ENCODE measurements at regions not wholly inside any gene's neighbourhood (a gene's known extent, or its start where the extent isn't known, plus 50 kb on each side); places are given as distances from the start of the nearest gene placed in this dataset.

DNA sequence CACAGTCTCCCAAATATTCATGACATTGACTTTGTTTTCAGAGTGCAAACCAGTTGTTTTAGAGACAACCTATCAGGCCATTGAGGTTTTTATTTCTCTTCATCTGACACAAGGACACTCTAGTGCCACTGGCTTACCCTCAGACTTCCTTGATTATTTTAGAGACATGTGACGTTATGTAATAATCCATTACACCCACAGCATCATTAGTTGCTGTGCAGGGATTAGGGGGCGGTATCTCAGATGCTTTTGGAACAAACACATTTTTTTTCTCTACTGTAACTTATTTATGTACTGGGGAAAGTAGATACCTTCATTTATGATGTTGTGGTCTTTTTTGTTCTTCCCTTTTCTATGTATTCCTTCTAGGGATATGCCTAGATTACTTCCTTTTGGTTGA lies 2293.1 kb downstream of the PCDH7 start:
- Mint-ChIP-seq H3K4me3 (no peak overlapping the region), H3K27ac (no peak overlapping the region), H3K9me3 (peaks cover 11 to 15% of the 10 kb centered on the region in 2 donors), H3K36me3 (peaks cover 13% of the 10 kb centered on the region), H3K4me1 (no peaks in the 10 kb centered on the region), H3K27me3 (ENCODE audit: low read depth in 2 of 2) (no peaks in the 10 kb centered on the region)
- Histone ChIP-seq H3K27me3 (ENCODE audit: control insufficient read depth, insufficient read depth, low read length) (no peaks in the 10 kb centered on the region), H3K9me3 (ENCODE audit: control insufficient read depth, insufficient read depth, low read length) (peaks cover 2% of the 10 kb centered on the region), H3K36me3 (ENCODE audit: control insufficient read depth, insufficient read depth, low read length) (no peaks in the 10 kb centered on the region), H3K4me3 (ENCODE audit: low read length) (no peak overlapping the region), H3K4me1 (ENCODE audit: control insufficient read depth, insufficient read depth, low read length) (no peaks in the 10 kb centered on the region), H3K27ac (ENCODE audit: low read length) (no peak overlapping the region)
- WGBS (ENCODE audit: insufficient coverage), result no CpG with 5 or more reads among the region's 2 CpGs
- no peak for ATAC-seq
- intact Hi-C loops (cut with micrococcal nuclease), result no loop called here
- TF ChIP-seq, protein P1, sequence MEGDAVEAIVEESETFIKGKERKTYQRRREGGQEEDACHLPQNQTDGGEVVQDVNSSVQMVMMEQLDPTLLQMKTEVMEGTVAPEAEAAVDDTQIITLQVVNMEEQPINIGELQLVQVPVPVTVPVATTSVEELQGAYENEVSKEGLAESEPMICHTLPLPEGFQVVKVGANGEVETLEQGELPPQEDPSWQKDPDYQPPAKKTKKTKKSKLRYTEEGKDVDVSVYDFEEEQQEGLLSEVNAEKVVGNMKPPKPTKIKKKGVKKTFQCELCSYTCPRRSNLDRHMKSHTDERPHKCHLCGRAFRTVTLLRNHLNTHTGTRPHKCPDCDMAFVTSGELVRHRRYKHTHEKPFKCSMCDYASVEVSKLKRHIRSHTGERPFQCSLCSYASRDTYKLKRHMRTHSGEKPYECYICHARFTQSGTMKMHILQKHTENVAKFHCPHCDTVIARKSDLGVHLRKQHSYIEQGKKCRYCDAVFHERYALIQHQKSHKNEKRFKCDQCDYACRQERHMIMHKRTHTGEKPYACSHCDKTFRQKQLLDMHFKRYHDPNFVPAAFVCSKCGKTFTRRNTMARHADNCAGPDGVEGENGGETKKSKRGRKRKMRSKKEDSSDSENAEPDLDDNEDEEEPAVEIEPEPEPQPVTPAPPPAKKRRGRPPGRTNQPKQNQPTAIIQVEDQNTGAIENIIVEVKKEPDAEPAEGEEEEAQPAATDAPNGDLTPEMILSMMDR (IDR thresholded peaks at IDR 0.05), result no peak
- no peak for DNase-seq

DNA sequence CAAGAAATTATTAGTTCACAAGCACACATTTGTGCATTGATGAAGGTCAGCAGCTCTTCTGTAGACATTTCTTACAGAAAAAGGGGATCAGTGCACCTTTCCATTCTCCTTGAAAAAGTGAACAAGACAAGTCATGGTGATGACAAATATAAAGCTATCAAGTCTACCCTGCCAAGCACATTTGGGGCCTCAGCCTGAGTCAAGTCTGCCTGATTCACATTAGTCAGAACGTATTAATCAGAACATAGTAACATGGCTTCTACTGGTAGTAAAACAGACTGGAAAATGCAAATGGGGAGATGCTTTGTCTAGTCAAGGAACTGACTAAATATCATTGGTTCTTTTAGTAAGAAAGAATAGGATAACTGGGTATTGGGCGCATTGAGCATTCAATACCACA lies 2305.1 kb downstream of the PCDH7 start:
- no peak overlapping the region for H3K4me3 Mint-ChIP-seq
- ATAC-seq (no peak), DNase-seq (no peak)
- H3K36me3 Mint-ChIP-seq, result no peaks in the 10 kb centered on the region
- no peaks in the 10 kb centered on the region for H3K36me3 ChIP-seq (ENCODE audit: control insufficient read depth, insufficient read depth, low read length)
- H3K9me3 ChIP-seq (ENCODE audit: control insufficient read depth, insufficient read depth, low read length), result no peaks in the 10 kb centered on the region
- TF ChIP-seq, protein P1 (IDR thresholded peaks at IDR 0.05), result no peak
- no peaks in the 10 kb centered on the region for H3K4me1 ChIP-seq (ENCODE audit: control insufficient read depth, insufficient read depth, low read length)
- 83% methylated on average over 1 of the region's 2 CpGs for WGBS (ENCODE audit: insufficient coverage)
- H3K27me3 ChIP-seq (ENCODE audit: control insufficient read depth, insufficient read depth, low read length), result no peaks in the 10 kb centered on the region
- intact Hi-C loops (cut with micrococcal nuclease), result no loop called here
- peaks cover 4 to 8% of the 10 kb centered on the region in 2 donors for H3K9me3 Mint-ChIP-seq
- H3K4me1 Mint-ChIP-seq, result no peaks in the 10 kb centered on the region
- H3K27ac ChIP-seq (ENCODE audit: low read length), result no peak overlapping the region
- H3K27me3 Mint-ChIP-seq (ENCODE audit: low read depth in 2 of 2), result no peaks in the 10 kb centered on the region
- H3K4me3 ChIP-seq (ENCODE audit: low read length), result no peak overlapping the region
- H3K27ac Mint-ChIP-seq, result no peak overlapping the region

DNA sequence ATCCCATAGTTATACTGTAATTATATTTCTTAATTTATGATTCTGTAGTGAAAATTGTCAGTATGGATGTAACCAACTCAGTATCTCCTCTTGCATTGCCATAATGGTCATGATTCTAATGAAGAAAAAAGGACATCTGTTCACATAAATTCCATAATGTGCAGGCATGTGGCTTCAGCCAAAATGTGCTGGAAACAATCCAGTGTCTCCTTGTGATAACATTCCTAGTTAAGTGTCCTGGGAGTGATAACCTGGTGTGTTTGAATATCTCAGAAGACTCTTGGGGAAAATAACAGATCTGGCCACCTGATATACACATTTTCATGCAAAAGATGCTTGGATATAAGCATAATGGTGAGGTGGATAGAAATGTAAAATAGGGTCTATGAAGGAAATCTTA lies 2309.8 kb downstream of the PCDH7 start:
- H3K36me3 Mint-ChIP-seq, result no peaks in the 10 kb centered on the region
- H3K4me3 Mint-ChIP-seq, result no peak overlapping the region
- no peaks in the 10 kb centered on the region for H3K27me3 Mint-ChIP-seq (ENCODE audit: low read depth in 2 of 2)
- H3K27ac ChIP-seq (ENCODE audit: low read length), result no peak overlapping the region
- no peaks in the 10 kb centered on the region for H3K36me3 ChIP-seq (ENCODE audit: control insufficient read depth, insufficient read depth, low read length)
- ATAC-seq, result no peak
- H3K27ac Mint-ChIP-seq, result no peak overlapping the region
- peaks cover 4% of the 10 kb centered on the region in 2 donors for H3K9me3 Mint-ChIP-seq
- H3K9me3 ChIP-seq (ENCODE audit: control insufficient read depth, insufficient read depth, low read length), result no peaks in the 10 kb centered on the region
- intact Hi-C loops (cut with micrococcal nuclease), result no loop called here
- H3K4me1 Mint-ChIP-seq, result no peaks in the 10 kb centered on the region
- TF ChIP-seq, protein P1 (IDR thresholded peaks at IDR 0.05), result no peak
- no peaks in the 10 kb centered on the region for H3K27me3 ChIP-seq (ENCODE audit: control insufficient read depth, insufficient read depth, low read length)
- H3K4me1 ChIP-seq (ENCODE audit: control insufficient read depth, insufficient read depth, low read length), result no peaks in the 10 kb centered on the region
- no peak overlapping the region for H3K4me3 ChIP-seq (ENCODE audit: low read length)
- DNase-seq, result no peak

DNA sequence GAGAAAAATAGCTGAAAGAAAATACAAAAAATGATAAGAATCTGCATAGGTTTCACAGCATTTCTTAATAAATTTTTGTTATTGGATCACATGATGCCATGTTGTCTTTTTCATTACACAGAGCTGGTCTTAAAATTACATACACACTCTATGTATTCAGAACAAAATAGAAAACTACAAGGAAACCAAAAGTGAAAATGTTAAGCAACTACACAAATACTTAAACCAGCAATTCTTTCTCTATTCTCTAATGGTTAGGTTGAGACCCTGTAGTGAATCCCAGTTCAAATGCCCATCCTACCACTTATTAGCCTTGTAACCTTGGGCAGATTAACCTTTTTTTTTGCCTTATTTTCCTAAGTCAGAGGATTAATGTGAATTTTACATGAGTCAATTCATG lies 2311.2 kb downstream of the PCDH7 start:
- H3K4me3 Mint-ChIP-seq, result no peak overlapping the region
- peaks cover 6 to 7% of the 10 kb centered on the region in 2 donors for H3K9me3 Mint-ChIP-seq
- intact Hi-C loops (cut with micrococcal nuclease), result no loop called here
- TF ChIP-seq, protein P1 (IDR thresholded peaks at IDR 0.05), result no peak
- no peaks in the 10 kb centered on the region for H3K4me1 ChIP-seq (ENCODE audit: control insufficient read depth, insufficient read depth, low read length)
- H3K36me3 Mint-ChIP-seq, result no peaks in the 10 kb centered on the region
- H3K27me3 ChIP-seq (ENCODE audit: control insufficient read depth, insufficient read depth, low read length), result no peaks in the 10 kb centered on the region
- no peaks in the 10 kb centered on the region for H3K36me3 ChIP-seq (ENCODE audit: control insufficient read depth, insufficient read depth, low read length)
- DNase-seq (no peak), ATAC-seq (no peak)
- H3K9me3 ChIP-seq (ENCODE audit: control insufficient read depth, insufficient read depth, low read length), result no peaks in the 10 kb centered on the region
- no peak overlapping the region for H3K4me3 ChIP-seq (ENCODE audit: low read length)
- H3K27ac ChIP-seq (ENCODE audit: low read length), result no peak overlapping the region
- no peaks in the 10 kb centered on the region for H3K4me1 Mint-ChIP-seq
- no peak overlapping the region for H3K27ac Mint-ChIP-seq
- H3K27me3 Mint-ChIP-seq (ENCODE audit: low read depth in 2 of 2), result no peaks in the 10 kb centered on the region

Measured in natural killer cell (primary cell).